Neural progenitor cell (in vitro differentiated cells): ENCODE measurements at regions not wholly inside any gene's neighbourhood (a gene's known extent, or its start where the extent isn't known, plus 50 kb on each side); places are given as distances from the start of the nearest gene placed in this dataset.

Source experiments
- DNase-seq: peaks from one replicate; pipeline ENCODE4 v3.0.0-alpha.2; 2016; ENCODE audit warnings: low spot score
- H2AFZ ChIP-seq: fragments of 200-600 bp; sonication (generic); replicated peaks from 2 replicates; pipeline ENCODE4 v1.6.1; 2016; ENCODE audit warnings: antibody characterized with exemption
- H3F3A ChIP-seq: fragments of 200-600 bp; sonication (generic); 2 replicates; pipeline ENCODE4 v1.6.1; 2016; ENCODE audit warnings: antibody characterized with exemption, low read depth
- H3K27ac ChIP-seq: fragments of 200-600 bp; sonication (generic); 2 replicates; pipeline ENCODE4 v1.5.1; 2016; ENCODE audit warnings: mild to moderate bottlenecking
- H3K27me3 ChIP-seq: fragments of 200-600 bp; sonication (generic); 2 replicates; pipeline ENCODE4 v1.6.1; 2016; ENCODE audit warnings: mild to moderate bottlenecking, moderate library complexity
- H3K36me3 ChIP-seq: fragments of 200-600 bp; sonication (generic); 2 replicates; pipeline ENCODE4 v1.5.1; 2016
- H3K4me1 ChIP-seq: fragments of 200-600 bp; sonication (generic); 2 replicates; pipeline ENCODE4 v1.6.1; 2016; ENCODE audit warnings: mixed run types
- H3K4me2 ChIP-seq: fragments of 200-600 bp; sonication (generic); 2 replicates; pipeline ENCODE4 v1.6.1; 2016
- H3K4me3 ChIP-seq: fragments of 200-600 bp; sonication (generic); 2 replicates; pipeline ENCODE4 v1.5.1; 2016
- H3K79me2 ChIP-seq: fragments of 200-600 bp; sonication (generic); 2 replicates; pipeline ENCODE4 v1.6.1; 2016; ENCODE audit warnings: low read depth
- H3K9ac ChIP-seq: fragments of 200-600 bp; sonication (generic); 2 replicates; pipeline ENCODE4 v1.6.1; 2016
- H3K9me3 ChIP-seq: fragments of 200-600 bp; sonication (generic); 2 replicates; pipeline ENCODE4 v1.5.1; 2016; ENCODE audit warnings: low read depth
- H4K20me1 ChIP-seq: fragments of 200-600 bp; sonication (generic); 2 replicates; pipeline ENCODE4 v1.6.1; 2016; ENCODE audit warnings: low read depth
- H3K27ac Mint-ChIP-seq: 3 replicates; pipeline ENCODE4 v1.8.0; 2021; ENCODE audit warnings: mixed read lengths
- H3K27me3 Mint-ChIP-seq: 2 replicates; pipeline ENCODE4 v1.8.0; 2022; ENCODE audit warnings: low read depth, mild to moderate bottlenecking, inconsistent platforms, moderate library complexity, mixed read lengths; ENCODE audit not compliant: insufficient read depth
- H3K36me3 Mint-ChIP-seq: 3 replicates; pipeline ENCODE4 v1.8.0; 2021; ENCODE audit warnings: mixed read lengths
- H3K4me1 Mint-ChIP-seq: 3 replicates; pipeline ENCODE4 v1.8.0; 2021; ENCODE audit warnings: mixed read lengths
- H3K4me3 Mint-ChIP-seq: 3 replicates; pipeline ENCODE4 v1.8.0; 2021; ENCODE audit warnings: mild to moderate bottlenecking, moderate library complexity, mixed read lengths
- H3K9me3 Mint-ChIP-seq: 3 replicates; pipeline ENCODE4 v1.8.0; 2020; ENCODE audit warnings: mixed read lengths
- CTCF ChIP-seq: fragments of 200-600 bp; sonication (generic); IDR thresholded peaks from 2 replicates; pipeline ENCODE4 v1.5.1; 2017; ENCODE audit warnings: antibody characterized with exemption, mild to moderate bottlenecking
- EZH2 ChIP-seq: fragments of 200-600 bp; sonication (generic); IDR thresholded peaks from 2 replicates; pipeline ENCODE4 v1.6.1; 2017; ENCODE audit warnings: antibody characterized with exemption, mild to moderate bottlenecking, moderate library complexity
- EZH2phosphoT487 ChIP-seq: fragments of 200-600 bp; sonication (generic); IDR thresholded peaks from 2 replicates; pipeline ENCODE4 v1.6.1; 2017; ENCODE audit warnings: antibody characterized with exemption

- Histone ChIP-seq H3F3A (no peaks in the 10 kb centered on the region), H3K36me3 (no peaks in the 10 kb centered on the region), H3K4me3 (no peak overlapping the region), H3K9ac (no peak overlapping the region), H3K27me3 (peaks cover 7% of the 10 kb centered on the region), H3K4me2 (no peak overlapping the region), H3K79me2 (no peaks in the 10 kb centered on the region), H4K20me1 (no peaks in the 10 kb centered on the region), H3K9me3 (no peaks in the 10 kb centered on the region), H2AFZ (no peak overlapping the region), H3K4me1 (peaks cover 6% of the 10 kb centered on the region), H3K27ac (no peak overlapping the region)
- Mint-ChIP-seq H3K4me3 (no peak overlapping the region), H3K27ac (no peak overlapping the region), H3K27me3 (peaks cover 2% of the 10 kb centered on the region), H3K4me1 (no peaks in the 10 kb centered on the region), H3K9me3 (peaks cover 4% of the 10 kb centered on the region), H3K36me3 (no peaks in the 10 kb centered on the region)
- TF ChIP-seq EZH2phosphoT487 (no peak), CTCF (no peak), EZH2 (no peak)
- no peak for DNase-seq
Observed at GRCh38 chr12:13377698-13378097, 181.2 kb downstream of the EMP1 start.

- no peaks in the 10 kb centered on the region for H4K20me1 ChIP-seq
- no peaks in the 10 kb centered on the region for H3K36me3 ChIP-seq
- H2AFZ ChIP-seq = no peak overlapping the region
- H3K4me2 ChIP-seq = no peak overlapping the region
- H3K4me3 Mint-ChIP-seq = no peak overlapping the region
- TF ChIP-seq CTCF = no peak
- TF ChIP-seq EZH2phosphoT487 = no peak
- TF ChIP-seq EZH2 = no peak
- peaks cover 4% of the 10 kb centered on the region for H3K9me3 Mint-ChIP-seq
- no peak overlapping the region for H3K4me3 ChIP-seq
- peaks cover 2% of the 10 kb centered on the region for H3K27me3 Mint-ChIP-seq
- H3K27ac Mint-ChIP-seq = no peak overlapping the region
- DNase-seq = no peak
- peaks cover 15% of the 10 kb centered on the region for H3K4me1 ChIP-seq
- H3K36me3 Mint-ChIP-seq = no peaks in the 10 kb centered on the region
- no peak overlapping the region for H3K27ac ChIP-seq
- H3K27me3 ChIP-seq = peaks cover 14% of the 10 kb centered on the region
- H3K9ac ChIP-seq = no peak overlapping the region
- no peaks in the 10 kb centered on the region for H3K4me1 Mint-ChIP-seq
- H3K9me3 ChIP-seq = no peaks in the 10 kb centered on the region
- no peaks in the 10 kb centered on the region for H3K79me2 ChIP-seq
- H3F3A ChIP-seq = no peaks in the 10 kb centered on the region
Observed at GRCh38 chr12:13376610-13377373, 180.3 kb downstream of the EMP1 start.

- no peaks in the 10 kb centered on the region for H4K20me1 ChIP-seq
- Mint-ChIP-seq H3K36me3 (no peaks in the 10 kb centered on the region), H3K4me3 (no peak overlapping the region), H3K27ac (no peak overlapping the region), H3K27me3 (peaks cover 2% of the 10 kb centered on the region), H3K9me3 (peaks cover 6% of the 10 kb centered on the region), H3K4me1 (no peaks in the 10 kb centered on the region)
- no peaks in the 10 kb centered on the region for H3K36me3 ChIP-seq
- no peaks in the 10 kb centered on the region for H3K9me3 ChIP-seq
- no peak for DNase-seq
- no peaks in the 10 kb centered on the region for H3F3A ChIP-seq
- no peaks in the 10 kb centered on the region for H3K79me2 ChIP-seq
- H3K4me2 ChIP-seq = no peak overlapping the region
- no peak overlapping the region for H3K9ac ChIP-seq
- H3K27ac ChIP-seq = no peak overlapping the region
- H2AFZ ChIP-seq = no peak overlapping the region
- H3K4me1 ChIP-seq = peaks cover 21% of the 10 kb centered on the region
- H3K27me3 ChIP-seq = peaks cover 14% of the 10 kb centered on the region
- H3K4me3 ChIP-seq = no peak overlapping the region
- TF ChIP-seq EZH2phosphoT487 = no peak
- no peak for TF ChIP-seq EZH2
- no peak for TF ChIP-seq CTCF
Observed at GRCh38 chr12:13375583-13376345, 179.2 kb downstream of the EMP1 start.
